Liver (tissue), 8 donors: ENCODE measurements at regions not wholly inside any gene's neighbourhood (a gene's known extent, or its start where the extent isn't known, plus 50 kb on each side); places are given as distances from the start of the nearest gene placed in this dataset.

Experiments
- DNase-seq: peaks from one replicate; pipeline ENCODE4 v3.0.0-alpha.2; 2017; ENCODE audit warnings: low spot score
- H3K27ac ChIP-seq, 2 donors: one replicate each; pipeline ENCODE4 v1.7.0; 2013; ENCODE audit warnings: inconsistent platforms in 2 of 2, low read length in 2 of 2, control low read depth in 1 of 2, low read depth in 1 of 2, mild to moderate bottlenecking in 1 of 2
- H3K27me3 ChIP-seq, 4 donors: one replicate each; pipeline versions ENCODE4 v1.6.1 to v1.7.0; 2013; ENCODE audit warnings: low read length in 3 of 4, inconsistent platforms in 1 of 4, mild to moderate bottlenecking in 1 of 4, moderate library complexity in 1 of 4; ENCODE audit not compliant: control insufficient read depth in 4 of 4, insufficient read depth in 4 of 4
- H3K36me3 ChIP-seq, 4 donors: one replicate each; pipeline versions ENCODE4 v1.6.1 to v1.7.0; 2013; ENCODE audit warnings: low read length in 3 of 4, mild to moderate bottlenecking in 3 of 4, low read depth in 1 of 4, moderate library complexity in 1 of 4; ENCODE audit not compliant: control insufficient read depth in 4 of 4, insufficient read depth in 3 of 4
- H3K4me1 ChIP-seq, 4 donors: one replicate each; pipeline versions ENCODE4 v1.6.1 to v1.7.0; 2013; ENCODE audit warnings: low read length in 3 of 4, mild to moderate bottlenecking in 3 of 4, moderate library complexity in 1 of 4; ENCODE audit not compliant: control insufficient read depth in 4 of 4, insufficient read depth in 4 of 4
- H3K4me3 ChIP-seq, 3 donors: one replicate each; pipeline versions ENCODE4 v1.6.1 to v1.7.0; 2013; ENCODE audit warnings: low read length in 3 of 3, control low read depth in 1 of 3, low read depth in 1 of 3, mild to moderate bottlenecking in 1 of 3
- H3K9ac ChIP-seq, 2 donors: one replicate each; pipeline ENCODE4 v1.7.0; 2013; ENCODE audit warnings: low read length in 2 of 2, mild to moderate bottlenecking in 2 of 2, moderate library complexity in 2 of 2, control low read depth in 1 of 2, low read depth in 1 of 2
- H3K9me3 ChIP-seq, 4 donors: one replicate each; pipeline versions ENCODE4 v1.6.1 to v1.7.0; 2013; ENCODE audit warnings: low read length in 3 of 4; ENCODE audit not compliant: control insufficient read depth in 4 of 4
- CTCF ChIP-seq: fragments of 150-350 bp; IDR thresholded peaks from 2 replicates; pipeline ENCODE4 v1.5.1; 2017; ENCODE audit warnings: improper control_type of control experiment, low read depth, low read length; ENCODE audit not compliant: missing input control
- EGR1 ChIP-seq, 2 donors: IDR thresholded peaks; 2 replicates each; pipeline ENCODE4 v1.6.1; 2016 to 2018; ENCODE audit warnings: antibody characterized with exemption in 2 of 2, low read depth in 2 of 2
- FOXA1 ChIP-seq: IDR thresholded peaks from 2 replicates; pipeline ENCODE4 v1.6.1; 2016; ENCODE audit warnings: antibody characterized with exemption
- FOXA2 ChIP-seq: IDR thresholded peaks from 2 replicates; pipeline ENCODE4 v1.6.1; 2016; ENCODE audit warnings: antibody characterized with exemption
- GABPA ChIP-seq, 2 donors: IDR thresholded peaks in 1 of 2; conservative IDR thresholded peaks in 1 of 2; 2 replicates each; pipeline ENCODE4 v1.6.1; 2016; ENCODE audit warnings: antibody characterized with exemption in 2 of 2, mild to moderate bottlenecking in 1 of 2, moderate library complexity in 1 of 2
- HNF4A ChIP-seq, 2 donors: conservative IDR thresholded peaks; 2 replicates each; pipeline ENCODE4 v1.6.1; 2016; ENCODE audit warnings: antibody characterized with exemption in 2 of 2, mild to moderate bottlenecking in 2 of 2
- JUND ChIP-seq, 2 donors: IDR thresholded peaks; 2 replicates each; pipeline ENCODE4 v1.6.1; 2016; ENCODE audit warnings: antibody characterized with exemption in 2 of 2
- MAX ChIP-seq: IDR thresholded peaks from 2 replicates; pipeline ENCODE4 v1.6.1; 2016; ENCODE audit warnings: antibody characterized with exemption
- NR2F2 ChIP-seq: IDR thresholded peaks from 2 replicates; pipeline ENCODE4 v1.6.1; 2016; ENCODE audit warnings: antibody characterized with exemption
- RAD21 ChIP-seq, 2 donors: IDR thresholded peaks; 2 replicates each; pipeline ENCODE4 v1.6.1; 2016; ENCODE audit warnings: antibody characterized with exemption in 2 of 2, mild to moderate bottlenecking in 2 of 2
- REST ChIP-seq: IDR thresholded peaks from 2 replicates; pipeline ENCODE4 v1.6.1; 2016; ENCODE audit warnings: antibody characterized with exemption, mild to moderate bottlenecking
- RXRA ChIP-seq, 2 donors: IDR thresholded peaks; 2 replicates each; pipeline ENCODE4 v1.6.1; 2017 to 2018; ENCODE audit warnings: antibody characterized with exemption in 2 of 2, mild to moderate bottlenecking in 1 of 2
- SP1 ChIP-seq: IDR thresholded peaks from 2 replicates; pipeline ENCODE4 v1.6.1; 2018; ENCODE audit warnings: antibody characterized with exemption, mild to moderate bottlenecking
- TAF1 ChIP-seq: conservative IDR thresholded peaks from 2 replicates; pipeline ENCODE4 v1.6.1; 2016; ENCODE audit warnings: antibody characterized with exemption, mild to moderate bottlenecking
- YY1 ChIP-seq: IDR thresholded peaks from 2 replicates; pipeline ENCODE4 v1.6.1; 2016; ENCODE audit warnings: antibody characterized with exemption, mild to moderate bottlenecking
- ZBTB33 ChIP-seq: IDR thresholded peaks from 2 replicates; pipeline ENCODE4 v1.6.1; 2016; ENCODE audit warnings: antibody characterized with exemption
- WGBS: extraction: QIAGEN DNeasy Blood & Tissue Kit; methylation state at CpG from one replicate; pipeline ENCODE4 v1.1.7; 2013; 5-methylcytosine and 5-hydroxymethylcytosine counted together
- TF ChIP-seq, protein P1 (sequence below): IDR thresholded peaks from 2 replicates; pipeline ENCODE4 v1.6.1; 2016; ENCODE audit warnings: antibody characterized with exemption
- donor health status: healthy.
- donor health status: healthy.
- donor health status: healthy.
- donor health status: healthy.
- donor health status: healthy.

- no peaks in the 10 kb centered on the region for H3K36me3 ChIP-seq
- no peaks in the 10 kb centered on the region for H3K27me3 ChIP-seq
- no peaks in the 10 kb centered on the region for H3K9me3 ChIP-seq
- WGBS, result 3% methylated on average over 1 of the region's 1 CpG
- no peak for DNase-seq
- H3K4me1 ChIP-seq, result no peaks in the 10 kb centered on the region
- H3K4me3 ChIP-seq, result no peak overlapping the region
- no peak overlapping the region for H3K9ac ChIP-seq
- H3K27ac ChIP-seq, result no peak overlapping the region
- TF ChIP-seq RXRA (IDR thresholded peaks at IDR 0.05) (no peak), CTCF (no peak), SP1 (no peak), ZBTB33 (no peak)
Observed at GRCh38 chr18:54069729-54070128, 154.7 kb downstream of the MBD2 start.

GRCh38 chr18:54060343-54061005 is 164.0 kb downstream of the MBD2 start:
- H3K4me1 ChIP-seq, result no peaks in the 10 kb centered on the region

DNA sequence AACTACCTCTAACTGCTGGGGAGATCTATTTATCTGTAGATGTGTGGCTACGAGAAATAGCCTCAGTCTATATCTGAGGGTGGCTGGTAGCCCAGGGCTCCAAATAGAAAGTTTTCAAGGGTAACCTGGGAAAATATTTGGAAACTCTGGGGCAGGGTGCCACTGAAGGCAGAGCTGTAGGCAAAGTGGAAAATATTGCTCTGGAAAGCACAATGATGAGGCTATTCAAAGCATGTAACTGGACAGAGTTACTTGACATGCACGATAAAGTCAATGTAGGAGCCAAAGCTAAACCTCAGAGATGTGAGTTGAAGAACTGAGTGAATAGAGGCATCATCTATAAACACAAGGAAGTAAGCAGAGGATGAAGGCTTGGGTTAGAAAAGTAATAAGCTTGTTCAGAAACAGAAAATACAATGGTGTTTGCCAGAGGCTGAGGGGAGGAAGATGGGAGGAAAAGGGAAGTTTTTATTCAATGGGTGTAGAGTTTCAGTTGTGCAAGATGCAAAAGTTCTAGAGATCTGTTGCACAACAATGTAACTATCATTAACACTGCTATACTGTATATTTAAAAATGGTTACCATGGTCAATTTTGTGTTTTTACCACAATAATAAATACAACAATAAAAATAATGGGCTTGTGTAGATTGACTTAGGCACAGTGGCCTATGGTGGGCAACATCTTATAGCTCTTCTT is 171.6 kb downstream of the MBD2 start:
- Histone ChIP-seq H3K9ac (no peak overlapping the region), H3K36me3 (no peaks in the 10 kb centered on the region), H3K4me3 (no peak overlapping the region), H3K27me3 (no peaks in the 10 kb centered on the region), H3K27ac (no peak overlapping the region), H3K4me1 (no peaks in the 10 kb centered on the region), H3K9me3 (no peaks in the 10 kb centered on the region)
- TF ChIP-seq FOXA1, result no peak
- TF ChIP-seq, protein P1, sequence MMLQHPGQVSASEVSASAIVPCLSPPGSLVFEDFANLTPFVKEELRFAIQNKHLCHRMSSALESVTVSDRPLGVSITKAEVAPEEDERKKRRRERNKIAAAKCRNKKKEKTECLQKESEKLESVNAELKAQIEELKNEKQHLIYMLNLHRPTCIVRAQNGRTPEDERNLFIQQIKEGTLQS, result no peak
- no peak for TF ChIP-seq RAD21 (IDR thresholded peaks at IDR 0.05)
- no peak for TF ChIP-seq RXRA (IDR thresholded peaks at IDR 0.05)
- no peak for TF ChIP-seq EGR1 (IDR thresholded peaks at IDR 0.05; ENCODE audit: low read depth in 2 of 2)
- TF ChIP-seq YY1, result no peak
- no peak for TF ChIP-seq CTCF
- no peak for TF ChIP-seq TAF1
- no peak for TF ChIP-seq HNF4A (conservative IDR thresholded peaks at IDR 0.05)
- no peak for TF ChIP-seq REST
- no peak for TF ChIP-seq JUND (IDR thresholded peaks at IDR 0.05)
- TF ChIP-seq MAX, result no peak
- DNase-seq, result no peak
- 79% methylated on average over 2 of the region's 2 CpGs for WGBS

More at GRCh38 chr18:54060343-54061005, 164.0 kb downstream of the MBD2 start:
- H3K9ac ChIP-seq, result no peak overlapping the region
- H3K36me3 ChIP-seq, result no peaks in the 10 kb centered on the region
- no peak for DNase-seq
- H3K27ac ChIP-seq, result no peak overlapping the region
- H3K4me3 ChIP-seq, result no peak overlapping the region
- peaks cover 0 to 2% (median 0%) of the 10 kb centered on the region in 4 donors for H3K27me3 ChIP-seq
- TF ChIP-seq TAF1 (no peak), EGR1 (IDR thresholded peaks at IDR 0.05; ENCODE audit: low read depth in 2 of 2) (no peak), NR2F2 (no peak), YY1 (no peak), RAD21 (IDR thresholded peaks at IDR 0.05) (no peak), SP1 (no peak), GABPA (IDR thresholded peaks at IDR 0.05 in 1 of 2, conservative IDR thresholded peaks at IDR 0.05 in 1 of 2) (no peak), FOXA2 (no peak)
- no peaks in the 10 kb centered on the region for H3K9me3 ChIP-seq
- 74% methylated on average over 3 of the region's 3 CpGs for WGBS
